Bronchial epithelial cell (primary cell): ENCODE measurements at regions not wholly inside any gene's neighbourhood (a gene's known extent, or its start where the extent isn't known, plus 50 kb on each side); places are given as distances from the start of the nearest gene placed in this dataset.

ENCODE experiments used
- DNase-seq: peaks from one replicate; pipeline ENCODE4 v3.0.0-alpha.2; 2010; ENCODE audit warnings: low read depth
- FAIRE-seq: peaks from 2 replicates; lab custom pipeline; 2011; peaks lifted over from hg19 to GRCh38; lab: Jason Lieb, UNC
- H3K27me3 ChIP-seq: 2 replicates; pipeline ENCODE4 v1.5.1; 2011; ENCODE audit warnings: low read length; ENCODE audit not compliant: control insufficient read depth, insufficient read depth
- H3K36me3 ChIP-seq: 2 replicates; pipeline ENCODE4 v1.5.1; 2011; ENCODE audit warnings: low read length; ENCODE audit not compliant: control insufficient read depth, insufficient read depth
- H3K4me3 ChIP-seq: 2 replicates; pipeline ENCODE4 v1.5.1; 2011; ENCODE audit warnings: mild to moderate bottlenecking, low read depth, low read length, control low read depth
- CTCF ChIP-seq: IDR thresholded peaks from 2 replicates; pipeline ENCODE4 v1.5.1; 2011; ENCODE audit warnings: mild to moderate bottlenecking, moderate library complexity, low read length, control low read depth, inconsistent platforms; ENCODE audit not compliant: insufficient read depth, severe bottlenecking

GRCh38 chr12:4088451-4088850 lies 185.1 kb upstream of the CCND2 start:
- no peak for TF ChIP-seq CTCF
- no peaks in the 10 kb centered on the region for H3K36me3 ChIP-seq
- FAIRE-seq (no peak), DNase-seq (no peak)
- no peak overlapping the region for H3K4me3 ChIP-seq
- no peaks in the 10 kb centered on the region for H3K27me3 ChIP-seq

GRCh38 chr12:4086481-4086880 lies 187.1 kb upstream of the CCND2 start:
- Histone ChIP-seq H3K4me3 (no peak overlapping the region), H3K36me3 (no peaks in the 10 kb centered on the region), H3K27me3 (no peaks in the 10 kb centered on the region)
- no peak for TF ChIP-seq CTCF
- DNase-seq (no peak), FAIRE-seq (no peak)

- DNase-seq (no peak), FAIRE-seq (no peak)
- H3K4me3 ChIP-seq: no peak overlapping the region
- no peak for TF ChIP-seq CTCF
- no peaks in the 10 kb centered on the region for H3K27me3 ChIP-seq
- H3K36me3 ChIP-seq: no peaks in the 10 kb centered on the region
Measured at GRCh38 chr12:4084573-4084972, 189.0 kb upstream of the CCND2 start.

GRCh38 chr12:4082809-4083403 lies 190.7 kb upstream of the CCND2 start:
- no peak for FAIRE-seq
- Histone ChIP-seq H3K27me3 (no peaks in the 10 kb centered on the region), H3K4me3 (no peak overlapping the region), H3K36me3 (no peaks in the 10 kb centered on the region)
- no peak for DNase-seq
- no peak for TF ChIP-seq CTCF

- Histone ChIP-seq H3K27me3 (no peaks in the 10 kb centered on the region), H3K36me3 (no peaks in the 10 kb centered on the region), H3K4me3 (no peak overlapping the region)
- no peak for FAIRE-seq
- no peak for DNase-seq
- TF ChIP-seq CTCF: no peak
Measured at GRCh38 chr12:4080213-4080612, 193.3 kb upstream of the CCND2 start.

GRCh38 chr12:4074129-4074528 lies 199.4 kb upstream of the CCND2 start:
- Histone ChIP-seq H3K4me3 (no peak overlapping the region), H3K27me3 (no peaks in the 10 kb centered on the region), H3K36me3 (no peaks in the 10 kb centered on the region)
- DNase-seq (no peak), FAIRE-seq (no peak)
- no peak for TF ChIP-seq CTCF
